ENCODE measurements at regions not wholly inside any gene's neighbourhood (a gene's known extent, or its start where the extent isn't known, plus 50 kb on each side); places are given as distances from the start of the nearest gene placed in this dataset.
"Not testable (repeated sequence)": the region's sequence is repeated elsewhere in the genome, so short reads cannot be mapped to it uniquely, and the experiment has no call there.

DNA sequence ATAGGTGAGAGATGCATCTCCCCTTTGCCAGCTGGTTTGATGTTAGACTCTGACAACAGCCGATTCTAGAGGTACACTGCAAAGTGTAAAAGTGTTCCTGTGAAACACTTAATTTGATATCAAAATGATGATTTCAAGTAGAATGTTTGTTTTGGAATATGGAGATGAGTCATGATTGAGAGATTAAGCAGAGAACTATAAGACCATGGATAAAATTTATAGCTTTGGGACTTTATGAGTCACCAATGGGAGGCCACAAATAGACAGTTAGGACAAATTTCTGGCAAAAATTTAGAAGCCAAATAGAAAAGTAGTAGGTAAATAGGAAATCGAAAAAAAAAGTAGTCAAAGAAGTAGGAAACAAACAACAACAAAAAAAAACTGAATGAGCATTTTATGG lies 672.5 kb downstream of the NSUN3 start:
- no peak for DNase-seq

GRCh38 chr3:94737116-94737515 lies 674.3 kb downstream of the NSUN3 start:
- DNase-seq, result no peak

DNA sequence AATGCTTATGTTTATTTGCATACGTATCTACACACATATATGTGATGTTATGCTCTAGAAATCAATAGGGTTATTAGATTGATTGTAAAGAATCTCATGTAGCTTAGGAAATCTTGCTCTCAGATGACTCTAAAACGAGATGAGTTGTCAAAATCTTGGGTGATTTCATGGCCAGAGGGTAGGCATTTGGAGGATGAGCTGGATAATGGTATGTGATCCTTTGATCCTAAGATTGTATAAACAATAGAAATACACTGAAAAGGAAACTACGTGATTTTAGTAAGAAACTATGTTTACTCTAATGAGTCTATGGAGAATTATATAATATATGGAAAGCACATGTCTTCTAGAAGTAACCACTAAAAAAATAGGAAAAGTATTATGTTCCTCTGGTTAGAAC lies 676.6 kb downstream of the NSUN3 start:
- DNase-seq, result no peak

DNA sequence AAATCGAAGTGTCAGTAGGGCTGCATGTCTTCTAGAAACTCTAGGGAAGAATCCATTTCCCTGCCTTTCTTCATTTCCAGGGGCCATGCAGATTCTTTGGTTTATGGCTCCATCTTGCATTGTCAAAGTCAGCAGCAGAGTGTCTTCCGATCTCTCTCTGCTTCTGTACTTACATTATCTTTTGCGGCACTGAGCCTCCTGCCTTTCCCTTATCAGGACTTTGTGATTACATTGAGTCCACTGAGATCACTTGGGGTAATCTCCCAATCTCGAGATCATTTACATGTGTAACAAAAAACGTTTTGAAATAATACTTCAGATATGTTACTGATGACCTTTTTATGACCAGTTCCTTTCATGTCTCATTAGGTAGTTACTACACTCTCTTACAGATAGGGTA lies 695.9 kb downstream of the NSUN3 start:
- DNase-seq, result no peak

DNA sequence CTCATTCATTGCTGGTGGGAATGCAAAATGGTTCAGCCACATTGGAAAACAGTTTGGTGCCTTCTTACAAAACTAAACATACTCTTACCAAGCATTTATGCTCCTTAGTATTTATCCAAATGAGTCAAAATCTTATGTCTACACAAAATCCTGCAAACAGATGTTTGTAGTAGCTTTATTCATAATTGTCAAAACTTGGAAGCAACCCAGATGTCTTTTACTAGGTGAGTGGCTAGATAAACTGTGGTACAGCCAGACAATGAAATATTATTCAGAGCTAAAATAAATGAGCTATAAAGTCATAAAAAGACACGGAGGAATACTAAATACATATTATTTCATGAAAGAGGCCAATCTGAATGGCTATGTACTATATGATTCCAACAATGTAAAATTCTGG lies 709.5 kb downstream of the NSUN3 start:
- no peak for DNase-seq

GRCh38 chr3:94775746-94776145 lies 712.9 kb downstream of the NSUN3 start:
- no peak for DNase-seq

GRCh38 chr3:94776401-94776915 lies 713.6 kb downstream of the NSUN3 start:
- DNase-seq, result no peak

- no peak for DNase-seq
Measured at GRCh38 chr3:94778289-94778688, 715.4 kb downstream of the NSUN3 start.

DNA sequence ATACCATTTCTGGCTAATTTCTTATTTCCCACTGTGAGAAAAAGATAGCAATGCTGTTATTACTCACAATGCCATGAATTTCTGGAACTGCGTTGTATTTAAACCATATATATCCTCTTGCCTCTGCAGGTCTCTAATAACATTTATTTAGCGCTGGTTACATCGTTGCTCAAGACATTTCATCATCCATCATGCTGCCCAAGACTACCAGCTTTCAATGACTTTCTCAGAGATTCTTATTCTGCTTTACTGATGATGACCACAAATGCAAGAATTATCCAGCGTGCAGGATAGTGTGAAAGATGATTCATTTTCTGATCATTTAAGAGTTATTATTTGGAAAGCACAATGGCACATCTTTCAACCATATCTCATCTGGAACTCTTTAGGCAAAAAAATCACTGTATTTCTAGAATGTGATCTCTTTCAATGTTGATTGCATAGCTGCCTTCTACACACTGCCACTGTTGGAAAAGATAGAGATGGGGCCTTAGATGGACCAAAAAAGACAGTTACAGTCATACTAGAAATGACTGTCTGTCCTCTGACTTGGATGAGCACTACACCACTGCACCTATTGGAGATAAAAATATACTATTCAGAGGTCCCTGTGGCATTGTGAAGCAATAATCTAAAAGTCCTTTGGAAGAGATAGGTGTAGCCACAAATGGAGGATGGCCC lies 716.1 kb downstream of the NSUN3 start:
- DNase-seq, result no peak

DNA sequence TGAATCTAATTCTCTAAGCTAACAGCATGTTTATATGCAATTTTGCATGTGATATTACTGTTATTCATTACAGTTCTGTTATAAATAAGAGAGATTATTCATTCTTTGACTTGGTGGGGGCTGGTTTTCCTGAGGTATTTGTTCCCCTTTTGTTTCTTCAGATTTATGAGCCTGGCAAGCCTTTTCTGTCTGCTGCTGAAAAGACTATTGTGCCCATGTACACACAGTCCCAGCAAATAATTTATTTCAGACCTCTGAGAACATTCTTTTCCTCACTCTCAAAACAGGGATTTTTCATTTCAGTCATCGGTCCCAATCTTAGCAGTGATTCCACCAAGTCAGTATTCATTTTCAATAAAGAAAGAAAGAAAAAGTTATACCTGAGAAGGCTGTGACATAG lies 716.8 kb downstream of the NSUN3 start:
- DNase-seq, result no peak

DNA sequence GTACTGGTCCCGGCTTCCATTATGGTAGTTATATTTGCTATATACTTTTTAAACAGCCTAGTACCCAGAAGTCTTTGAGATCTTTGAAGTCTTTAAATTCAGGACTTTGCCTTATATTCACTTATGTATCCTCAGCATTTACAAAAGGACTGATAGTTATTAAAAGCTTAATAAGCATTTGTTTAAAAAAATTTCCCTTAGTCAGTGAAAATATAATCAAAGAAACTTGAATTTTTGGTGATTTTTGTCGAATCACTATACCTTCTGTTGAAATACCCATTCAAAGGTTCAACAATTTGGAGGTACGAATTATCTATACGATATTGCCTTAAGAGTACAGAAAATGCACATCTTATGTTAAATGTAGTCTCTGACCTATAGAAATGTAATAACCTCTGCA lies 721.4 kb downstream of the NSUN3 start:
- DNase-seq, result no peak

GRCh38 chr3:94787066-94787465 lies 724.2 kb downstream of the NSUN3 start:
- peak; percentile 45 for DNase-seq

DNA sequence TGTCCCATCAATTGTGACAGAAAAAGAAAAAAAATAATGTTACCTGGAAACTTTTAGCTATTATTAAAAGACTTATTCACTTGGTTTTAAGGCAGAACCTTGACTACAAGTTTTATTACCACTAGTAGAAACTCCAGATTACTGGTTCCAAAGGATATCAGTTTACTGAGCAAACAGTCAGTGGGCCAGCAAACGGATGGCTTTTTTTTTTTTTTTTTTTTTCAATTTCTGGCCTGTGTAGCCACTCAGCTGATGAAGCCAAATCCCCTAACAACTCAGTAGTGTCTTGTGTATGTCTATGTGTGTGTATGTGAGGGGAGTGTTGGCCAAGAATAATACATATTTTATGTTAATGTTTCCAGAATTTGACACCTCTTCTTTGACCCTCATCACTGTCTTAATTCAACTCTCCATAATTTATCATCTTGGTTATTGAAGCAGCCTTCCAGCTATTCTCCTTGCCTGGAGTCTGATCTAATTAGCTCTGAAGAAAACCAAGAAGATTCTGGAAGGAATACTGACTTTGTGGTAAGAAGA lies 724.9 kb downstream of the NSUN3 start:
- peak; percentile 81 for DNase-seq

GRCh38 chr3:94794563-94794962 lies 731.7 kb downstream of the NSUN3 start:
- DNase-seq, result no peak

DNA sequence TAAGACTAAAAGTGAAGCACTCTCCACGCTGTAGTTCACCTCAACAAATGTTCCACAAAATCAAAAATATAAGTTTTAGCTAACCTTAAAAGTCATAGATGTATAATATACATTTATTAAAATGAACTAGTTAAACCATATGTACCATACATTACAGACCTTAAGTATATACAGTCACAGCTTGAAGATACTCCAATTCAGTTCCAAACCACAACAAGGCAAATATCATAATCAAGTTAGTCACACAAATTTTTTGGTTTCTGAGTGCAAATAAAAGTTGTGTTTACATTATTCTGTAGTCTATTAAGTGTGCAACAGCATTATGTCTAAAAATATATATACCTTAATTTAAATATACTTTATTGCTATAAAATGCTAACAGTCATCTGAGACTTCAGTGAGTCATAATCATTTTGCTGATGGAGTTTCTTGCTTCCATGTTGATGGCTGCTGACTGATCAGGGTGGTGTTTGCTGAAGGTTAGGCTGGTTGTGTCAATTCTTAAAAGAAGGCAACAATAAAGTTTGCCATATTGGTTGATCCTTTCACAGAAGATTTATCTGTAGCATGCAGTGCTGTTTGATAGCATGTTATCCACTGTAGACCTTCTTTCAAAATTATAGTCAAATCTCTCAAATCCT lies 736.7 kb downstream of the NSUN3 start:
- DNase-seq, result no peak

- DNase-seq, result no peak
Measured at GRCh38 chr3:94811836-94812235, 749.0 kb downstream of the NSUN3 start.

DNA sequence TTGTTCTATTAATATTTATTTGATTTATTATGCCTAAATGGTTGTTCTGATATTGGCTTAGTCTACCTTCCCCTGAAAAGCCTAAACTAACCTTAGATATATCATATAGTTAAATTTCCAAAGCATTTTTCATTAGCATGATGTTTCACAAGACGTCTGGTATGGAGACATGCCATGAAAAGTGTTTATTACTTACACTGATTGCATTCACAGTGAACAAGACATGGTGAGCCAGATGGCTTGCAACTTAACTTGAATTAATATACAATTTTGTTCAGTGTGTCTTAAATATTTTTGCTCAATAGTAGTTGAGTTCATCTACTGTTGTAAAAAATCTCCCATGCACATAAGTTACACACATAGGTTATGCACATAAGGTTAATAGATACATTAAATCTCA lies 758.4 kb downstream of the NSUN3 start:
- no peak for DNase-seq

GRCh38 chr3:94822298-94822697 lies 759.4 kb downstream of the NSUN3 start:
- no peak for DNase-seq

DNA sequence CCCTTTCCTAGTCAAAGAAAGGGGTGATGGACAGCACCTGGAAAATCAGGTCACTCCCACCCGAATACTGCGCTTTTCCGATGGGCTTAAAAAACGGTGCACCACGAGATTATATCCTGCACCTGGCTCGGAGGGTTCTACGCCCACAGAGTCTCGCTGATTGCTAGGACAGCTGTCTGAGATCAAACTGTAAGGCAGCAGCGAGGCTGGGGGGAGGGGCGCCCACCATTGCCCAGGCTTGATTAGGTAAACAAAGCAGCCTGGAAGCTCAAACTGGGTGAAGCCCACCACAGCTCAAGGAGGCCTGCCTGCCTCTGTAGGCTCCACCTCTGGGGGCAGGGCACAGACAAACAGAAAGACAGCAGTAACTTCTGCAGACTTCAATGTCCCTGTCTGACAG lies 783.4 kb downstream of the NSUN3 start:
- not testable (repeated sequence) for DNase-seq

- peak; percentile 50 for DNase-seq
Measured at GRCh38 chr3:94862703-94863102, 799.8 kb downstream of the NSUN3 start.

DNA sequence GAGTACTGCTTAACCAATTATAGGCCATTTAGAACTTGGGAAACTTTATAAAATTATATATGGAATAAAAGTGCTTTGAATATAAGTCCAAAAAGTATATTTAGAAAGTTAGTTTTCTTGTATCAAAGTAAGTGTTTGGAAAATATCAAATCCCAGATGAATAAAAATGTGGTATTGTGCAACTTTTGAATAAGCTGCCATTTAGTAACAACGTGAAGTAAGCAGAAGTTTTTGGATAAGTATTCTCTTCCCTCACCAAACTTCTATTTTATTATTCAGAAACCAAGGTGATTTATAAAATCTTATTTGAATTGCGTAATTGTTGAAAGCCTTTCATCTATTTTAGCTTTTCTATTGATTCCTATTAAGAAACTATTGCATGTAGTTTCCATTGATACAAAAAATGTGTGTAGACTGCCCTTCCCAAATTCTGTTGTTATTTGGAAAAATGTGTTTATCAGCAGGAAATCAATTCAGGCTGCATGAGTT lies 806.2 kb downstream of the NSUN3 start:
- no peak for DNase-seq

DNA sequence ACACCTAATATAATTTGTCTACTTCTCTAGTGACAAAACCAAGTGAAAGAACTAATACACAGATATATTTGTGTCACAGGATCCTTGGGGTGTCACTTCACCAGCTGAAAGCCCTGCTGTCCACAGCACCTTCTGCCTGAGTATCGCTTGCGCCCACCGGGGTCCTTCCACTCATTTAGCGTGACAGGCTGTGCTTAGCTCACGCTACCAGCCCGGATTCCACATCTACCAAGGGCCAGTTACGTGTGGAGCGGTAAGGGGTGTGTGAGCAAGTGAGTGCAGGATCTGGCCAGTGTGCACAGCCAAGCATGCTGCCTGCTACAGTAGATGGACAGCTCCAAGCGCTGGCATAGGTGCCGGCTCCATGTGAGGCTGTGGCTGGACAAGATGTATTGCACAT lies 810.9 kb downstream of the NSUN3 start:
- DNase-seq, result no peak

GRCh38 chr3:94875149-94875548 lies 812.3 kb downstream of the NSUN3 start:
- no peak for DNase-seq

DNA sequence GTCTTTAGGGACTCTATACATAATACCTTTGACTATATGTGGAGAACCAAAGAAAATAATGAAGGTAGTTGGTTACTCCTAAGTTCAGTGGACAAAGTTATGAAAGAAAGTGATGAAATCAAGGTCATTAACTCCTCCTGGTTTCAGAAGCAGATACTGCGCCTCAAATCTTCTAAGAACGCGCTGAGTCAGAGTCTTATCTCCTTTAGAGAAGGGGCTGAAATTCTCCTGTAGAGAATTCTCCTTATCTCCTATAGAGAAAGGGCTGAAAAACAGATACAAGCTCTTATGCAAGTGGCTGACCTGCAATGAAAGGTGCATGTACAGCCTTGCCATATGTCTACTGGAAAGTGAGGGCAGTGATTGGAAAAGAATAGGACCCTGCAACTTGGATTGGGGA lies 824.2 kb downstream of the NSUN3 start:
- DNase-seq, result no peak
